SU-DHL-6 (cell line): ENCODE measurements at regions not wholly inside any gene's neighbourhood (a gene's known extent, or its start where the extent isn't known, plus 50 kb on each side); places are given as distances from the start of the nearest gene placed in this dataset.

ENCODE experiments used
- EZH2phosphoT487 ChIP-seq: fragments of 200-600 bp; sonication (generic), shearing (Covaris generic); conservative IDR thresholded peaks from 2 replicates; pipeline ENCODE4 v1.6.1; 2018; ENCODE audit warnings: mild to moderate bottlenecking, antibody characterized with exemption, low read length, moderate library complexity, mixed read lengths
- TF ChIP-seq, protein P1 (sequence below): fragments of 200-600 bp; sonication (generic); IDR thresholded peaks from one replicate; pipeline ENCODE4 v1.5.1; 2017; ENCODE audit warnings: antibody characterized with exemption, mild to moderate bottlenecking, low read length, moderate library complexity; ENCODE audit not compliant: insufficient read depth, poor library complexity, severe bottlenecking

- TF ChIP-seq, protein P1, sequence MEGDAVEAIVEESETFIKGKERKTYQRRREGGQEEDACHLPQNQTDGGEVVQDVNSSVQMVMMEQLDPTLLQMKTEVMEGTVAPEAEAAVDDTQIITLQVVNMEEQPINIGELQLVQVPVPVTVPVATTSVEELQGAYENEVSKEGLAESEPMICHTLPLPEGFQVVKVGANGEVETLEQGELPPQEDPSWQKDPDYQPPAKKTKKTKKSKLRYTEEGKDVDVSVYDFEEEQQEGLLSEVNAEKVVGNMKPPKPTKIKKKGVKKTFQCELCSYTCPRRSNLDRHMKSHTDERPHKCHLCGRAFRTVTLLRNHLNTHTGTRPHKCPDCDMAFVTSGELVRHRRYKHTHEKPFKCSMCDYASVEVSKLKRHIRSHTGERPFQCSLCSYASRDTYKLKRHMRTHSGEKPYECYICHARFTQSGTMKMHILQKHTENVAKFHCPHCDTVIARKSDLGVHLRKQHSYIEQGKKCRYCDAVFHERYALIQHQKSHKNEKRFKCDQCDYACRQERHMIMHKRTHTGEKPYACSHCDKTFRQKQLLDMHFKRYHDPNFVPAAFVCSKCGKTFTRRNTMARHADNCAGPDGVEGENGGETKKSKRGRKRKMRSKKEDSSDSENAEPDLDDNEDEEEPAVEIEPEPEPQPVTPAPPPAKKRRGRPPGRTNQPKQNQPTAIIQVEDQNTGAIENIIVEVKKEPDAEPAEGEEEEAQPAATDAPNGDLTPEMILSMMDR, result no peak
- no peak for TF ChIP-seq EZH2phosphoT487
Measured at GRCh38 chr6:156630613-156631302, 146.4 kb upstream of the ARID1B start.
